ENCODE measurements at regions not wholly inside any gene's neighbourhood (a gene's known extent, or its start where the extent isn't known, plus 50 kb on each side); places are given as distances from the start of the nearest gene placed in this dataset.

- TF ChIP-seq EGR1 (IDR thresholded peaks at IDR 0.05; ENCODE audit: borderline replicate concordance, low read depth, low read length) (no peak), GABPA (IDR thresholded peaks at IDR 0.05; ENCODE audit: borderline replicate concordance, insufficient read depth, low read length) (no peak), GTF2F1 (IDR thresholded peaks at IDR 0.05; ENCODE audit: borderline replicate concordance, low read depth, low read length) (no peak)
Observed at GRCh38 chr6:115415378-115415777, 645.3 kb downstream of the FRK start (continued).
